ENCODE measurements at regions not wholly inside any gene's neighbourhood (a gene's known extent, or its start where the extent isn't known, plus 50 kb on each side); places are given as distances from the start of the nearest gene placed in this dataset.

- Histone ChIP-seq H3K9me3 (ENCODE audit: control insufficient read depth, insufficient read depth, low read length) (no peaks in the 10 kb centered on the region), H3K27ac (ENCODE audit: low read length) (no peak overlapping the region), H3K4me1 (ENCODE audit: control insufficient read depth, insufficient read depth, low read length) (no peaks in the 10 kb centered on the region), H3K4me3 (ENCODE audit: low read length) (no peak overlapping the region), H3K36me3 (ENCODE audit: control insufficient read depth, insufficient read depth, low read length) (no peaks in the 10 kb centered on the region), H3K27me3 (ENCODE audit: control insufficient read depth, insufficient read depth, low read length) (no peaks in the 10 kb centered on the region)
- no peak for DNase-seq (ENCODE audit: low read depth, low spot score)
- no CpG with 5 or more reads among the region's 9 CpGs for WGBS (ENCODE audit: insufficient coverage, insufficient read length)
These were observed 94.9 kb upstream of the PDE1A start for GRCh38 chr2:182521453-182522404.

- WGBS (ENCODE audit: insufficient coverage, insufficient read length), result no CpG with 5 or more reads among the region's 6 CpGs
- DNase-seq (ENCODE audit: low read depth, low spot score), result no peak
- H3K9me3 ChIP-seq (ENCODE audit: control insufficient read depth, insufficient read depth, low read length), result no peaks in the 10 kb centered on the region
- no peak overlapping the region for H3K4me3 ChIP-seq (ENCODE audit: low read length)
- H3K27ac ChIP-seq (ENCODE audit: low read length), result no peak overlapping the region
- no peaks in the 10 kb centered on the region for H3K4me1 ChIP-seq (ENCODE audit: control insufficient read depth, insufficient read depth, low read length)
- no peaks in the 10 kb centered on the region for H3K36me3 ChIP-seq (ENCODE audit: control insufficient read depth, insufficient read depth, low read length)
- no peaks in the 10 kb centered on the region for H3K27me3 ChIP-seq (ENCODE audit: control insufficient read depth, insufficient read depth, low read length)
These were observed 95.6 kb upstream of the PDE1A start for GRCh38 chr2:182522405-182522896.

DNA sequence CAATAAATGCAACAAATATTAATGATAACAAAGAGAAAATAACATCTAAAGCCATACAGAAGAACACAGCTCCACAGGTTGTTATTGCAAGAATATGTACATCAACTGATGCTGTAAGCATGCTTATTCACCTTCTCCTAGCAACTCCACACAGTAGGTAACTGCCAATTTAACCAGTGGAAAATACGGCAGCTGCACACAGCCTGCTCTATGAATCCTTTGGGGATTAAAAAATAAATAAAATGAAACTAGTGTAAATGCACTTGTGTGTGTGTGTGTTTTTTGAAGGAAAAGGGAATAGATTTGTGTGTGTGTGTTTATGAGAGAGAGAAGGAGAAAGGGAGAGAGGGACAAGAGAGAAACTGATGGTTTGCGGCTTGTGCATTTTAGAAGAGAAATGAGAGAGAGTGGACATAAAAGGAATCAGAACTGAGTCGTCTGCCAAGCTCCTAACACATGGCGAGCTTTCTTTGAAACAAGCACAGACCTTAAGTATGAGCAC, 96.2 kb upstream of the PDE1A start:
- H3K4me3 ChIP-seq (ENCODE audit: low read length), result no peak overlapping the region

DNA sequence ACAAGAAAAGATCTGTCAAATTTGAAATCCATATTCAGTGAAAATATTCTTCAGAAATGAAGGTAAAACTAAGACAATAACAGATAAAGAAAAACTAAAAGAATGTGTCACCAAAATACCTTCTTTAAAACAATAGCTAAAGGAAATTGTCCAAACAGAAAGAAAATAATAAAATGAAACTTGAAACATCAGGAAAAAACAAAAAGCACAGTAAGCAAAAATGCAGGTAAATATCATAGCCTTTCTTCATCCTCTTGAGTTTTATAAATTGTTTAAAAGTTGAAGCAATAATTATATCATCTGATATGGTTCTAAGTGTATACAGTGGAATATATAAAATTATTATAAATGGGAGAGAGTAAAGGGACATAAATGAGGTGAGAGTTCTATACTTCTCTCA, 103.8 kb upstream of the PDE1A start:
- Histone ChIP-seq H3K4me3 (ENCODE audit: low read length) (no peak overlapping the region), H3K27ac (ENCODE audit: low read length) (no peak overlapping the region), H3K36me3 (ENCODE audit: control insufficient read depth, insufficient read depth, low read length) (no peaks in the 10 kb centered on the region), H3K4me1 (ENCODE audit: control insufficient read depth, insufficient read depth, low read length) (no peaks in the 10 kb centered on the region), H3K27me3 (ENCODE audit: control insufficient read depth, insufficient read depth, low read length) (no peaks in the 10 kb centered on the region), H3K9me3 (ENCODE audit: control insufficient read depth, insufficient read depth, low read length) (no peaks in the 10 kb centered on the region; the same call in 1 of the 2 replicates)
- no peak for DNase-seq (ENCODE audit: low read depth, low spot score)

More for the DNA sequence above, 96.2 kb upstream of the PDE1A start:
- no peaks in the 10 kb centered on the region for H3K9me3 ChIP-seq (ENCODE audit: control insufficient read depth, insufficient read depth, low read length)
- no peaks in the 10 kb centered on the region for H3K36me3 ChIP-seq (ENCODE audit: control insufficient read depth, insufficient read depth, low read length)
- WGBS (ENCODE audit: insufficient coverage, insufficient read length), result 100% methylated on average over 1 of the region's 4 CpGs
- H3K4me1 ChIP-seq (ENCODE audit: control insufficient read depth, insufficient read depth, low read length), result no peaks in the 10 kb centered on the region
- H3K27ac ChIP-seq (ENCODE audit: low read length), result no peak overlapping the region
- H3K27me3 ChIP-seq (ENCODE audit: control insufficient read depth, insufficient read depth, low read length), result no peaks in the 10 kb centered on the region
- no peak for DNase-seq (ENCODE audit: low read depth, low spot score)

- no peaks in the 10 kb centered on the region for H3K4me1 ChIP-seq (ENCODE audit: control insufficient read depth, insufficient read depth, low read length)
- H3K27me3 ChIP-seq (ENCODE audit: control insufficient read depth, insufficient read depth, low read length), result no peaks in the 10 kb centered on the region
- no peak for DNase-seq (ENCODE audit: low read depth, low spot score)
- no CpG with 5 or more reads among the region's 1 CpG for WGBS (ENCODE audit: insufficient coverage, insufficient read length)
- no peaks in the 10 kb centered on the region for H3K9me3 ChIP-seq (ENCODE audit: control insufficient read depth, insufficient read depth, low read length)
- no peak overlapping the region for H3K4me3 ChIP-seq (ENCODE audit: low read length)
- H3K27ac ChIP-seq (ENCODE audit: low read length), result no peak overlapping the region
- H3K36me3 ChIP-seq (ENCODE audit: control insufficient read depth, insufficient read depth, low read length), result no peaks in the 10 kb centered on the region
These were observed 113.4 kb upstream of the PDE1A start for GRCh38 chr2:182540252-182540651.

DNA sequence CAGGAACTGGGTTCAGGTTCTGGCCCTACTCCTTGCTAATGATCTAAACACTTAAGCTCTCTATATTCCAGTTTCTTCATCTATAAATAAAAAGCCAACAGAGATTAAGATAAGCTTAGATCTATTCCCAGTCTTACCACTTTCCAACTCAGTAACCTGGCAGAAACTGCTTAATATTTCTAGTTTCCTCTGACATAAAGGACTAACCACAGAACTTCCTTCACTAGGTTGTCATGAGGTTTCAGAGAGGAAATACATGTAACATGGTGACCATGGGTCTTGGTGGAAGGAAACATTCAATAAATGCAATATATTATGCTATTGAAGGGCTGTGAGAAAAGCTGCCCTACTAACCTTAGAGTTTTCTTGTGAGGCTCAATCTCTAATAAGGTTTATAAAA, 114.4 kb upstream of the PDE1A start:
- Histone ChIP-seq H3K4me3 (ENCODE audit: low read length) (no peak overlapping the region), H3K27ac (ENCODE audit: low read length) (no peak overlapping the region), H3K27me3 (ENCODE audit: control insufficient read depth, insufficient read depth, low read length) (no peaks in the 10 kb centered on the region), H3K9me3 (ENCODE audit: control insufficient read depth, insufficient read depth, low read length) (no peaks in the 10 kb centered on the region), H3K4me1 (ENCODE audit: control insufficient read depth, insufficient read depth, low read length) (no peaks in the 10 kb centered on the region), H3K36me3 (ENCODE audit: control insufficient read depth, insufficient read depth, low read length) (no peaks in the 10 kb centered on the region)
- no peak for DNase-seq (ENCODE audit: low read depth, low spot score)

- H3K36me3 ChIP-seq (ENCODE audit: control insufficient read depth, insufficient read depth, low read length), result no peaks in the 10 kb centered on the region
- no CpG with 5 or more reads among the region's 6 CpGs for WGBS (ENCODE audit: insufficient coverage, insufficient read length)
- no peak for DNase-seq (ENCODE audit: low read depth, low spot score)
- no peaks in the 10 kb centered on the region for H3K9me3 ChIP-seq (ENCODE audit: control insufficient read depth, insufficient read depth, low read length)
- no peaks in the 10 kb centered on the region for H3K27me3 ChIP-seq (ENCODE audit: control insufficient read depth, insufficient read depth, low read length)
- no peaks in the 10 kb centered on the region for H3K4me1 ChIP-seq (ENCODE audit: control insufficient read depth, insufficient read depth, low read length)
- H3K27ac ChIP-seq (ENCODE audit: low read length), result no peak overlapping the region
- no peak overlapping the region for H3K4me3 ChIP-seq (ENCODE audit: low read length)
These were observed 115.8 kb upstream of the PDE1A start for GRCh38 chr2:182542501-182543258.

- H3K9me3 ChIP-seq (ENCODE audit: control insufficient read depth, insufficient read depth, low read length), result no peaks in the 10 kb centered on the region
- H3K36me3 ChIP-seq (ENCODE audit: control insufficient read depth, insufficient read depth, low read length), result no peaks in the 10 kb centered on the region
- H3K27ac ChIP-seq (ENCODE audit: low read length), result no peak overlapping the region
- no peaks in the 10 kb centered on the region for H3K27me3 ChIP-seq (ENCODE audit: control insufficient read depth, insufficient read depth, low read length)
- WGBS (ENCODE audit: insufficient coverage, insufficient read length), result no CpG with 5 or more reads among the region's 3 CpGs
- H3K4me1 ChIP-seq (ENCODE audit: control insufficient read depth, insufficient read depth, low read length), result no peaks in the 10 kb centered on the region
- H3K4me3 ChIP-seq (ENCODE audit: low read length), result no peak overlapping the region
- DNase-seq (ENCODE audit: low read depth, low spot score), result no peak
These were observed 117.1 kb upstream of the PDE1A start for GRCh38 chr2:182543741-182544525.

- Histone ChIP-seq H3K27ac (ENCODE audit: low read length) (no peak overlapping the region), H3K27me3 (ENCODE audit: control insufficient read depth, insufficient read depth, low read length) (no peaks in the 10 kb centered on the region), H3K9me3 (ENCODE audit: control insufficient read depth, insufficient read depth, low read length) (no peaks in the 10 kb centered on the region), H3K4me3 (ENCODE audit: low read length) (no peak overlapping the region), H3K36me3 (ENCODE audit: control insufficient read depth, insufficient read depth, low read length) (no peaks in the 10 kb centered on the region), H3K4me1 (ENCODE audit: control insufficient read depth, insufficient read depth, low read length) (no peaks in the 10 kb centered on the region)
- no CpG with 5 or more reads among the region's 3 CpGs for WGBS (ENCODE audit: insufficient coverage, insufficient read length)
- DNase-seq (ENCODE audit: low read depth, low spot score), result no peak
These were observed 118.8 kb upstream of the PDE1A start for GRCh38 chr2:182545420-182546167.

All from iPS DF 6.9 (cell line).